Spleen (tissue), 11 donors: ENCODE measurements at regions not wholly inside any gene's neighbourhood (a gene's known extent, or its start where the extent isn't known, plus 50 kb on each side); places are given as distances from the start of the nearest gene placed in this dataset.

ENCODE experiments used
- DNase-seq: peaks from one replicate; pipeline ENCODE4 v3.0.0-alpha.2; 2020
- H3K27ac ChIP-seq, 8 donors: fragments of 200-600 bp; sonication (generic) in 7 of 8; 1 replicate in 4 of 8; 2 replicates in 4 of 8; pipeline versions ENCODE4 v1.5.0 to v1.8.0; 2016 to 2021; ENCODE audit warnings: inconsistent platforms in 4 of 8, mild to moderate bottlenecking in 4 of 8, moderate library complexity in 1 of 8
- H3K27me3 ChIP-seq, 7 donors: fragments of 200-600 bp; sonication (generic) in 6 of 7; replicated peaks in 1 of 7; 1 replicate in 4 of 7; 2 replicates in 3 of 7; pipeline versions ENCODE4 v1.5.0 to v1.8.0; 2016 to 2021; ENCODE audit warnings: inconsistent platforms in 3 of 7, mild to moderate bottlenecking in 1 of 7
- H3K36me3 ChIP-seq, 6 donors: fragments of 200-600 bp; sonication (generic) in 5 of 6; 1 replicate in 4 of 6; 2 replicates in 2 of 6; pipeline versions ENCODE4 v1.5.0 to v1.8.0; 2016 to 2021; ENCODE audit warnings: inconsistent platforms in 2 of 6
- H3K4me1 ChIP-seq, 6 donors: fragments of 200-600 bp; sonication (generic) in 5 of 6; 1 replicate in 3 of 6; 2 replicates in 3 of 6; pipeline versions ENCODE4 v1.5.0 to v1.8.0; 2016 to 2021; ENCODE audit warnings: inconsistent platforms in 3 of 6
- H3K4me3 ChIP-seq, 8 donors: fragments of 200-600 bp; sonication (generic) in 7 of 8; 1 replicate in 4 of 8; 2 replicates in 4 of 8; pipeline versions ENCODE4 v1.5.0 to v1.8.0; 2016 to 2021; ENCODE audit warnings: inconsistent platforms in 4 of 8, mild to moderate bottlenecking in 4 of 8, moderate library complexity in 2 of 8
- H3K9me3 ChIP-seq, 8 donors: fragments of 200-600 bp; sonication (generic) in 7 of 8; 1 replicate in 4 of 8; 2 replicates in 4 of 8; pipeline versions ENCODE4 v1.5.0 to v1.8.0; 2016 to 2021; ENCODE audit warnings: inconsistent platforms in 4 of 8
- POLR2A ChIP-seq, 3 donors: fragments of 450-650 bp; IDR thresholded peaks; one replicate each; pipeline ENCODE4 v1.5.1; 2017; ENCODE audit warnings: antibody characterized with exemption in 3 of 3, mild to moderate bottlenecking in 1 of 3
- POLR2AphosphoS5 ChIP-seq, 3 donors: sonication (generic); formaldehyde crosslinking; IDR thresholded peaks; one replicate each; pipeline ENCODE4 v1.5.1; 2017; ENCODE audit warnings: antibody characterized with exemption in 3 of 3
- WGBS, 5 donors: extraction: QIAGEN DNeasy Blood & Tissue Kit in 3 of 5; methylation state at CpG; one replicate each; pipeline versions ENCODE4 v1.1.5 to v1.1.7; 2013 to 2018; 5-methylcytosine and 5-hydroxymethylcytosine counted together
- intact Hi-C: fragments of 100-400 bp; cut with DNase I; formaldehyde crosslinking; loops from one replicate; pipeline ENCODE4 v1.15.0; 2023; ENCODE audit warnings: low total_unique reads
- TF ChIP-seq, protein P1 (sequence below), 11 experiments: fragments of 200-600 bp in 7 of 11; fragments of 450-650 bp in 4 of 11; sonication (generic) in 4 of 11; IDR thresholded peaks in 8 of 11; conservative IDR thresholded peaks in 3 of 11; 1 replicate in 7 of 11; 2 replicates in 4 of 11; pipeline versions ENCODE4 v1.4.0 to v1.8.0; 2016 to 2021; ENCODE audit warnings: antibody characterized with exemption in 11 of 11, inconsistent platforms in 4 of 11, mild to moderate bottlenecking in 1 of 11
- donor health status: healthy with polysubstance abuse.
- donor health status: DM: no; HTN: no; CAD: no; lungs with moderate emphysema.
- donor health status: DM: no; HTN: no; CAD: no.
- donor health status: Bipolar disorder and iron deficiency.
- donor health status: healthy.
- donor health status: DM: no; HTN: no; CAD: no.
- donor health status: DM: yes; HTN: yes; CAD: no.

DNA sequence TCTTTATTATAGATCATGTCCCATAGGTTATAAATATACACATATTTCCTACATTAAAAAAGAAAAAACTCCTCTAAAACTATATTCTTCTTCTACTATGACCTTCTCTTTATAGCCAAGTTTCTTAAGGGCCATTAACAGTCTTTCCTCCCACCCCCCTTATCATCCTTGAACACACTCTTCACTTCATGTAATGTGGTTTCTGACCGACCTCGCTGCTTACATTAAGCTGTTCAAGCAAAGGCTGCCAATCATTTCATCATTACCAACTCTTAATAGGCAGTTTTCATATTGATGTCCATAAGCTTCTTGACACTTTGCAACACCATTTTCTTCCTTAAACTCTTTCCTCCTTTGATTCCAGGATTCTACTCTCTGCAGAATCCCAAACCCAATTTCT is 283.0 kb upstream of the PCSK5 start:
- H3K4me3 ChIP-seq, result no peak overlapping the region
- 18 to 61% (median 34%) methylated on average over 2 of the region's 2 CpGs for WGBS, 5 donors
- no peak overlapping the region for H3K27ac ChIP-seq
- H3K9me3 ChIP-seq, result no peaks in the 10 kb centered on the region
- intact Hi-C loops, result no loop called here
- TF ChIP-seq, protein P1, sequence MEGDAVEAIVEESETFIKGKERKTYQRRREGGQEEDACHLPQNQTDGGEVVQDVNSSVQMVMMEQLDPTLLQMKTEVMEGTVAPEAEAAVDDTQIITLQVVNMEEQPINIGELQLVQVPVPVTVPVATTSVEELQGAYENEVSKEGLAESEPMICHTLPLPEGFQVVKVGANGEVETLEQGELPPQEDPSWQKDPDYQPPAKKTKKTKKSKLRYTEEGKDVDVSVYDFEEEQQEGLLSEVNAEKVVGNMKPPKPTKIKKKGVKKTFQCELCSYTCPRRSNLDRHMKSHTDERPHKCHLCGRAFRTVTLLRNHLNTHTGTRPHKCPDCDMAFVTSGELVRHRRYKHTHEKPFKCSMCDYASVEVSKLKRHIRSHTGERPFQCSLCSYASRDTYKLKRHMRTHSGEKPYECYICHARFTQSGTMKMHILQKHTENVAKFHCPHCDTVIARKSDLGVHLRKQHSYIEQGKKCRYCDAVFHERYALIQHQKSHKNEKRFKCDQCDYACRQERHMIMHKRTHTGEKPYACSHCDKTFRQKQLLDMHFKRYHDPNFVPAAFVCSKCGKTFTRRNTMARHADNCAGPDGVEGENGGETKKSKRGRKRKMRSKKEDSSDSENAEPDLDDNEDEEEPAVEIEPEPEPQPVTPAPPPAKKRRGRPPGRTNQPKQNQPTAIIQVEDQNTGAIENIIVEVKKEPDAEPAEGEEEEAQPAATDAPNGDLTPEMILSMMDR (IDR thresholded peaks at IDR 0.05 in 8 of 11, conservative IDR thresholded peaks at IDR 0.05 in 3 of 11), result no peak
- TF ChIP-seq POLR2AphosphoS5 (IDR thresholded peaks at IDR 0.05) (no peak), POLR2A (IDR thresholded peaks at IDR 0.05) (no peak)
- H3K4me1 ChIP-seq, result peaks cover 0 to 6% (median 0%) of the 10 kb centered on the region in 6 donors
- DNase-seq, result no peak
- H3K27me3 ChIP-seq, result no peaks in the 10 kb centered on the region
- H3K36me3 ChIP-seq, result no peaks in the 10 kb centered on the region

GRCh38 chr9:75609401-75609800 is 281.1 kb upstream of the PCSK5 start:
- H3K4me1 ChIP-seq, result peaks cover 0 to 3% (median 0%) of the 10 kb centered on the region in 6 donors
- H3K27ac ChIP-seq, result no peak overlapping the region
- no peaks in the 10 kb centered on the region for H3K9me3 ChIP-seq
- H3K4me3 ChIP-seq, result no peak overlapping the region
- intact Hi-C loops, result no loop called here
- DNase-seq, result no peak
- H3K36me3 ChIP-seq, result no peaks in the 10 kb centered on the region
- no peak for TF ChIP-seq POLR2AphosphoS5 (IDR thresholded peaks at IDR 0.05)
- TF ChIP-seq POLR2A (IDR thresholded peaks at IDR 0.05), result no peak
- TF ChIP-seq, protein P1 (IDR thresholded peaks at IDR 0.05 in 8 of 11, conservative IDR thresholded peaks at IDR 0.05 in 3 of 11), result no peak
- no peaks in the 10 kb centered on the region for H3K27me3 ChIP-seq

DNA sequence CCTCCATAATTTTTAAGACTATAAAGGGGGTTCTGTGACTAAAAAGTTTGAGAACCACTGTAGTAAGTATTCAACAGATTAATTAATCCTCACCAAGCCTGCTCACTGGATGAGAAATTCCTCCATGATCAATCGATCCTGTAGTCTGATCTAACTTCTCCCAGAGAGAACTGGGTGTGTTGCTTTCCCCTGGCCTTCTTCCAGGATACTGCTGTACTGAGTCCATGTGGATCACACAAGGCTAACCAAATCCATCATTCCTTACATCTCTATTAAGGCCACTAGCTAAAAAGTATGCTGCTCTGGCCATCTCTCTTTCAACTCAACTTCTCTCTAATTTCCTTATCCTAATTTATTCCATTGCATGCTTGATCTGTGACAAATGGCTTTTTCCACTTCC is 280.2 kb upstream of the PCSK5 start:
- peaks cover 0 to under 1% (median 0%) of the 10 kb centered on the region in 7 donors for H3K27me3 ChIP-seq
- H3K4me1 ChIP-seq, result no peaks in the 10 kb centered on the region
- H3K4me3 ChIP-seq, result no peak overlapping the region
- no peak overlapping the region for H3K27ac ChIP-seq
- no peaks in the 10 kb centered on the region for H3K9me3 ChIP-seq
- DNase-seq, result no peak
- H3K36me3 ChIP-seq, result no peaks in the 10 kb centered on the region
- WGBS, 5 donors, result 73 to 100% (median 77%) methylated on average over 1 of the region's 1 CpG
- intact Hi-C loops, result no loop called here
- TF ChIP-seq, protein P1 (IDR thresholded peaks at IDR 0.05 in 8 of 11, conservative IDR thresholded peaks at IDR 0.05 in 3 of 11), result no peak
- TF ChIP-seq POLR2A (IDR thresholded peaks at IDR 0.05) (no peak), POLR2AphosphoS5 (IDR thresholded peaks at IDR 0.05) (no peak)

- Histone ChIP-seq H3K36me3 (no peaks in the 10 kb centered on the region), H3K4me1 (no peaks in the 10 kb centered on the region), H3K27me3 (peaks cover 0 to 6% (median 0%) of the 10 kb centered on the region in 7 donors), H3K4me3 (no peak overlapping the region), H3K9me3 (no peaks in the 10 kb centered on the region), H3K27ac (no peak overlapping the region)
- no peak for DNase-seq
- no peak for TF ChIP-seq POLR2AphosphoS5 (IDR thresholded peaks at IDR 0.05)
- TF ChIP-seq, protein P1 (IDR thresholded peaks at IDR 0.05 in 8 of 11, conservative IDR thresholded peaks at IDR 0.05 in 3 of 11), result no peak
- TF ChIP-seq POLR2A (IDR thresholded peaks at IDR 0.05), result no peak
- intact Hi-C loops, result no loop called here
Observed at GRCh38 chr9:75612205-75612604, 278.3 kb upstream of the PCSK5 start.
